GM13976 (cell line): ENCODE measurements at regions not wholly inside any gene's neighbourhood (a gene's known extent, or its start where the extent isn't known, plus 50 kb on each side); places are given as distances from the start of the nearest gene placed in this dataset.

Source experiments
- DNase-seq: peaks from one replicate; pipeline ENCODE4 v3.0.0; 2012; ENCODE audit warnings: low spot score
- CTCF ChIP-seq: IDR thresholded peaks from 2 replicates; pipeline ENCODE4 v1.5.1; 2012; ENCODE audit warnings: borderline replicate concordance, mild to moderate bottlenecking; ENCODE audit not compliant: insufficient read depth; ENCODE audit errors: extremely low read depth, missing control alignments, control extremely low read depth
- in situ Hi-C: fragments of 300-500 bp; cut with MboI; formaldehyde crosslinking; loops from one replicate; pipeline ENCODE4 v1.12.0; 2022; ENCODE audit warnings: low sequenced_read_pairs, mixed read lengths, inconsistent platforms; ENCODE audit not compliant: unreplicated experiment

DNA sequence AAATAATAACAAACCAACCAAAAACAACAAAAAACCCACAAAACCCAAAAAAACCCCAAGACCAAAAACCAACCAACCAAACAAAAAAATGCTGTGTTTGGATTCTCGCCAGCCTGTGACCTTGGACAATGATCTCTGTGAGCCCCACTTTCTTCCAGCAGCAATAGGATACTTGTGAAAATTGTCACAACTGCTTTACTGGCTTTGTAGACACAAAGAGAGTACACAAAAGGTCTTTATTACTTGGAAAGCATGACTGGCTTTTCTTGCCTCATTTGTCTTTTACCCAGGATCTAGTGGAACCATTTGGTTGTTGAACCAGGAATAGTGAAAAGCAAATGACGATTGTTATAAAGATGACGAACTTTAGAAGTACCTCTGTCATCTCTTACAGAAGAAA, 256.6 kb downstream of the UTP18 start:
- no peak for TF ChIP-seq CTCF
- in situ Hi-C loops: no loop called here
- no peak for DNase-seq

- in situ Hi-C loops: no loop called here
- no peak for DNase-seq
- no peak for TF ChIP-seq CTCF
Observed at GRCh38 chr17:51524524-51524923, 264.2 kb downstream of the UTP18 start.

DNA sequence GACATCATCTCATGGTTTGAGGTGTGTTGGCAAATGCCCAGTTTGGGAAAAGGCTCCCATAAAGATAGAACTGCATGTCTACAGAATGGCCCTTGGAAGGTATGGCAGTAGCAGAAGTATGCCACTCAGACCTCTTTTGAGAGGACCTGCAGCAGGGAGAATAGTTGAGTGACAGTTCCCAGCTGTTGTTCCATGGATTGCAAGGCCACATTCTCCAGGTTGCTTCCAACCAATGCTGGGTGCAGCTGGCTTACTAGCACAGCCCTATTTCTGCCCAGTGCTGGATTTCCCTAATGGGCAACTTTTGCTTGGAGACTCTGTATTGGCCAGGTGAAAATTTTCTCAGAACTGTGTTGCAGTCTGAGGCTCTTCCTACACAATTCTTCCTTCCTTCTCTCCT, 266.2 kb downstream of the UTP18 start:
- in situ Hi-C loops: no loop called here
- no peak for DNase-seq
- TF ChIP-seq CTCF: no peak

- in situ Hi-C loops: no loop called here
- DNase-seq: no peak
Observed at GRCh38 chr17:51527225-51527982, 267.1 kb downstream of the UTP18 start.

DNA sequence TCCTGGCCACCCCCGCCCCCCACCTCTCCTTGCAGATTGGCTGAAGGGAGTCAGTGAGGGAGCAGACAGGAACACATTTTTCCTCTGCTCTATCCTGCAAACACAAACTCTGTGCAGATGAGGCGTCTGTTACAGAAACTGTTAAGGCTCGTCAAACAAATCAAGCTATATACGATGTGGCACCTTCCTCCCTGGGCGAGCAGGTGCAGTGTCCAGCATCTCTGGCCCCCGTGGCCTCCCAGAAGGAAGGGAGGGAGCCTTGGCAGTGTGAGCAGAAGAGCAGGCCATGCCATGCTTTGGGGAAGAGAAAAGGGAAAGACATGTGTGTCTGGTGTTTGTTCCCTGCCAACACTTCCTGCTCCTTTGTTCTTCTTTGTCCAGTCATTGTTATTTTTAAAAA, 267.8 kb downstream of the UTP18 start:
- in situ Hi-C loops: no loop called here
- TF ChIP-seq CTCF: no peak
- DNase-seq: no peak

More at GRCh38 chr17:51527225-51527982, 267.1 kb downstream of the UTP18 start:
- TF ChIP-seq CTCF: no peak

DNA sequence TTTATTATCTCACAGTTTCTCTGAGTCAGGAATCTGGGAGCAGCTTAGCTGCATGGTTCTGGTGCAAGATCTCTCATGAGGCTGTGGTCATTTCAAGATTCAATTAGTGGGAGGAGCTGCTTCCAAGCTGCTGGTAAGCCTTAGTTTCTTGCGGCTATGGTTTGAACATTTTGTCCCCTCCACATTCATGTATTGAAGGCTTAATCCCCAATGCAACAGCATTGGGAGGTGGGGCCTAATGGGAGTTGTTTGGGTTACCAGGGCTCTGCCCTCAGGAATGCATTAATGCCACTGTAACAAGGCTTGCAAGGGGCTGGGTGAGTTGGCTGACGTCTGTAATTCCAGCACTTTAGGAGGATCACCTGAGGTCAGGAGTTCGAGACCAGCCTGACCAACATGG, 272.9 kb downstream of the UTP18 start:
- TF ChIP-seq CTCF: no peak
- no peak for DNase-seq
- in situ Hi-C loops: no loop called here
